Keratinocyte (primary cell): ENCODE measurements at regions not wholly inside any gene's neighbourhood (a gene's known extent, or its start where the extent isn't known, plus 50 kb on each side); places are given as distances from the start of the nearest gene placed in this dataset.
"Not testable (repeated sequence)": the region's sequence is repeated elsewhere in the genome, so short reads cannot be mapped to it uniquely, and the experiment has no call there.

Experiments
- DNase-seq: peaks from one replicate; pipeline ENCODE4 v3.0.0-alpha.2; 2011; ENCODE audit warnings: low read depth, missing footprints, low spot score
- FAIRE-seq: peaks from 2 replicates; lab custom pipeline; 2011; peaks lifted over from hg19 to GRCh38; lab: Jason Lieb, UNC
- H2AFZ ChIP-seq: 2 replicates; pipeline ENCODE4 v1.6.0; 2012; ENCODE audit warnings: low read length, control low read depth, inconsistent platforms; ENCODE audit not compliant: control insufficient read depth
- H3K27ac ChIP-seq: 2 replicates; pipeline ENCODE4 v1.5.1; 2011; ENCODE audit warnings: low read length; ENCODE audit not compliant: control insufficient read depth, insufficient read depth
- H3K27me3 ChIP-seq: 3 replicates; pipeline ENCODE4 v1.6.0; 2011; ENCODE audit warnings: low read length; ENCODE audit not compliant: control insufficient read depth, insufficient read depth; ENCODE audit errors: extremely low read depth
- H3K36me3 ChIP-seq, 2 experiments: 2 replicates in 1 of 2; 3 replicates in 1 of 2; pipeline ENCODE4 v1.5.1; 2011; ENCODE audit warnings: low read length in 2 of 2, mild to moderate bottlenecking in 1 of 2; ENCODE audit not compliant: control insufficient read depth in 2 of 2, insufficient read depth in 2 of 2; ENCODE audit errors: extremely low read depth in 1 of 2
- H3K4me1 ChIP-seq: 3 replicates; pipeline ENCODE4 v1.5.1; 2011; ENCODE audit warnings: low read length; ENCODE audit not compliant: control insufficient read depth, insufficient read depth; ENCODE audit errors: extremely low read depth
- H3K4me2 ChIP-seq: 3 replicates; pipeline ENCODE4 v1.6.0; 2011; ENCODE audit warnings: low read depth, low read length; ENCODE audit not compliant: control insufficient read depth, insufficient read depth; ENCODE audit errors: extremely low read depth
- H3K4me3 ChIP-seq, 3 experiments: fragments of 200-600 bp in 1 of 3; sonication (generic) in 1 of 3; 2 replicates in 2 of 3; 3 replicates in 1 of 3; pipeline ENCODE4 v1.5.1; 2011 to 2016; ENCODE audit warnings: low read length in 3 of 3, mild to moderate bottlenecking in 3 of 3, control low read depth in 2 of 3, inconsistent platforms in 1 of 3, low read depth in 1 of 3, mixed read lengths in 1 of 3, mixed run types in 1 of 3, moderate library complexity in 1 of 3; ENCODE audit not compliant: control insufficient read depth in 2 of 3, insufficient read depth in 2 of 3; ENCODE audit errors: extremely low read depth in 1 of 3
- H3K79me2 ChIP-seq: 2 replicates; pipeline ENCODE4 v1.6.0; 2012; ENCODE audit warnings: low read length; ENCODE audit not compliant: control insufficient read depth, insufficient read depth
- H3K9ac ChIP-seq: 3 replicates; pipeline ENCODE4 v1.6.0; 2011; ENCODE audit warnings: low read length; ENCODE audit not compliant: control insufficient read depth, insufficient read depth; ENCODE audit errors: extremely low read depth
- H3K9me1 ChIP-seq: 3 replicates; pipeline ENCODE4 v1.6.0; 2011; ENCODE audit warnings: low read length; ENCODE audit not compliant: control insufficient read depth, insufficient read depth; ENCODE audit errors: extremely low read depth
- H3K9me3 ChIP-seq: 2 replicates; pipeline ENCODE4 v1.5.1; 2012; ENCODE audit warnings: low read depth, low read length; ENCODE audit not compliant: control insufficient read depth
- H4K20me1 ChIP-seq: 3 replicates; pipeline ENCODE4 v1.6.0; 2011; ENCODE audit warnings: low read length; ENCODE audit not compliant: control insufficient read depth, insufficient read depth; ENCODE audit errors: extremely low read depth
- EZH2 ChIP-seq: IDR thresholded peaks from one replicate; pipeline ENCODE4 v1.6.1; 2012; ENCODE audit warnings: inconsistent platforms, mild to moderate bottlenecking, low read length, moderate library complexity
- dilution Hi-C: fragments of 300-500 bp; cut with MboI; formaldehyde crosslinking; loops from one replicate; pipeline ENCODE4 v1.7.0; 2020; ENCODE audit warnings: low sequenced_read_pairs; ENCODE audit not compliant: extremely low pct_ligation_motif_present
- TF ChIP-seq, protein P1 (sequence below), 3 experiments: IDR thresholded peaks in 1 of 3; conservative IDR thresholded peaks in 1 of 3; optimal IDR thresholded peaks in 1 of 3; 2 replicates in 2 of 3; 3 replicates in 1 of 3; pipeline versions ENCODE3 to v1.5.1; 2011; ENCODE audit warnings: low read length in 3 of 3, mild to moderate bottlenecking in 3 of 3, moderate library complexity in 2 of 3, control low read depth in 1 of 3, inconsistent platforms in 1 of 3; ENCODE audit not compliant: insufficient read depth in 2 of 3; ENCODE audit errors: extremely low read depth in 1 of 3

DNA sequence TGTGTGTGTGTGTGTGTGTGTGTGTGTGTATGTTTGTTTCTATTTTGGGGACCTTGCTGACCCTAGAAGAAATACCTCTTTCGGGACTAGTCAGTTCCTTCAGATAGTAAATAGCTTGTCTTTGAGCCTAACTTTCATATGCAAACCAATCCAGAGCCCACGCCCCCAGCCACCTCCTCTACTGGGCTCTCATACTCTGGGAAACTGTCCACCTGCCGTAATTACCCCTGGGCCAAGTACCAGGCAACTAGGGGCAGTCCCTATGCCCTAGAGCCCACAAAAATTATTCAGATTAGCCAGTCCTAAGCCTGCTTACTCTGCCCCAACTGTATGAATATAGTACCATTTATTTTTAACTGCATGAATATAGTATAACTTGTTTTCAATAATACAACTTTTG lies 970.4 kb downstream of the EPHA4 start:
- no peaks in the 10 kb centered on the region for H3K27me3 ChIP-seq
- H3K9me3 ChIP-seq: no peaks in the 10 kb centered on the region
- H2AFZ ChIP-seq: no peak overlapping the region
- no peaks in the 10 kb centered on the region for H3K4me1 ChIP-seq
- H3K27ac ChIP-seq: no peak overlapping the region
- H3K9me1 ChIP-seq: no peaks in the 10 kb centered on the region
- no peak overlapping the region for H3K9ac ChIP-seq
- TF ChIP-seq, protein P1, sequence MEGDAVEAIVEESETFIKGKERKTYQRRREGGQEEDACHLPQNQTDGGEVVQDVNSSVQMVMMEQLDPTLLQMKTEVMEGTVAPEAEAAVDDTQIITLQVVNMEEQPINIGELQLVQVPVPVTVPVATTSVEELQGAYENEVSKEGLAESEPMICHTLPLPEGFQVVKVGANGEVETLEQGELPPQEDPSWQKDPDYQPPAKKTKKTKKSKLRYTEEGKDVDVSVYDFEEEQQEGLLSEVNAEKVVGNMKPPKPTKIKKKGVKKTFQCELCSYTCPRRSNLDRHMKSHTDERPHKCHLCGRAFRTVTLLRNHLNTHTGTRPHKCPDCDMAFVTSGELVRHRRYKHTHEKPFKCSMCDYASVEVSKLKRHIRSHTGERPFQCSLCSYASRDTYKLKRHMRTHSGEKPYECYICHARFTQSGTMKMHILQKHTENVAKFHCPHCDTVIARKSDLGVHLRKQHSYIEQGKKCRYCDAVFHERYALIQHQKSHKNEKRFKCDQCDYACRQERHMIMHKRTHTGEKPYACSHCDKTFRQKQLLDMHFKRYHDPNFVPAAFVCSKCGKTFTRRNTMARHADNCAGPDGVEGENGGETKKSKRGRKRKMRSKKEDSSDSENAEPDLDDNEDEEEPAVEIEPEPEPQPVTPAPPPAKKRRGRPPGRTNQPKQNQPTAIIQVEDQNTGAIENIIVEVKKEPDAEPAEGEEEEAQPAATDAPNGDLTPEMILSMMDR (optimal IDR thresholded peaks at IDR 0.05 in 1 of 3, IDR thresholded peaks at IDR 0.05 in 1 of 3, conservative IDR thresholded peaks at IDR 0.05 in 1 of 3; ENCODE audit: extremely low read depth in 1 of 3, insufficient read depth in 2 of 3, low read length in 3 of 3): no peak
- TF ChIP-seq EZH2: no peak
- no peak overlapping the region for H3K4me2 ChIP-seq
- FAIRE-seq (no peak), DNase-seq (no peak)
- no peaks in the 10 kb centered on the region for H3K36me3 ChIP-seq
- H4K20me1 ChIP-seq: no peaks in the 10 kb centered on the region
- dilution Hi-C loops: no loop called here
- no peak overlapping the region for H3K4me3 ChIP-seq
- no peaks in the 10 kb centered on the region for H3K79me2 ChIP-seq

GRCh38 chr2:220613004-220613403 lies 959.1 kb downstream of the EPHA4 start:
- FAIRE-seq, H3K4me1 ChIP-seq, H3K9ac ChIP-seq, H3K4me2 ChIP-seq, DNase-seq, H4K20me1 ChIP-seq, H3K36me3 ChIP-seq, H3K4me3 ChIP-seq, H3K9me3 ChIP-seq, H3K27ac ChIP-seq, H3K9me1 ChIP-seq, H2AFZ ChIP-seq, dilution Hi-C loops, H3K27me3 ChIP-seq, H3K79me2 ChIP-seq: not testable (repeated sequence)

DNA sequence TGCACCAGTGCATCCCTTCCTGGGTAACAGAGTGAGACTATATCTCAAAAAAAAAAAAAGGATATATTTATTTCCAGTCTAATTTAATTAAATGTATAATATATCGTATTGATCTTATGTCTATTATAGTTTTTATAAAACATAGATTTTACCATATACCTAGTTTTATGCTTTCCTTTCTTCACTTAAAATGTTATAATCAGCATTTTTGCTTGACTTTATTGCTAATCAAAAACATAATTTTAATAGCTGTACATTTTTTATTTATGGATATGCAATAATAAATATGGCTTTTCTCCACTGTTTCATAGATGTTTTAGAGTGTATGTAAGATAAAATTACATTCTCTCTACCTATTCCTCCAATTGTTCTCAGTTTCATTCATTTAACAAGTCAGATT lies 958.0 kb downstream of the EPHA4 start:
- H3K9me3 ChIP-seq: no peaks in the 10 kb centered on the region
- no peaks in the 10 kb centered on the region for H3K27me3 ChIP-seq
- H4K20me1 ChIP-seq: no peaks in the 10 kb centered on the region
- no peak overlapping the region for H3K4me2 ChIP-seq
- H3K79me2 ChIP-seq: no peaks in the 10 kb centered on the region
- H3K36me3 ChIP-seq: no peaks in the 10 kb centered on the region
- H2AFZ ChIP-seq: no peak overlapping the region
- TF ChIP-seq EZH2: no peak
- TF ChIP-seq, protein P1 (optimal IDR thresholded peaks at IDR 0.05 in 1 of 3, IDR thresholded peaks at IDR 0.05 in 1 of 3, conservative IDR thresholded peaks at IDR 0.05 in 1 of 3; ENCODE audit: extremely low read depth in 1 of 3, insufficient read depth in 2 of 3, low read length in 3 of 3): no peak
- peaks cover under 1% of the 10 kb centered on the region for H3K4me1 ChIP-seq
- FAIRE-seq (no peak), DNase-seq (no peak)
- H3K9me1 ChIP-seq: no peaks in the 10 kb centered on the region
- H3K9ac ChIP-seq: no peak overlapping the region
- H3K4me3 ChIP-seq: no peak overlapping the region
- no peak overlapping the region for H3K27ac ChIP-seq
- dilution Hi-C loops: no loop called here
